ENCODE measurements at regions not wholly inside any gene's neighbourhood (a gene's known extent, or its start where the extent isn't known, plus 50 kb on each side); places are given as distances from the start of the nearest gene placed in this dataset.

- TF ChIP-seq TAF1 (IDR thresholded peaks at IDR 0.05; ENCODE audit: borderline replicate concordance, insufficient read depth, low read length) = no peak
- TF ChIP-seq POLR2AphosphoS5 (IDR thresholded peaks at IDR 0.05; ENCODE audit: low read depth, low read length) = no peak
- TF ChIP-seq REST (IDR thresholded peaks at IDR 0.05; ENCODE audit: insufficient read depth in 1 of 2, low read depth in 2 of 2, low read length in 2 of 2) = no peak
- TF ChIP-seq FOXP2 (optimal IDR thresholded peaks at IDR 0.05; ENCODE audit: borderline replicate concordance, extremely low read depth, extremely low read length, insufficient read depth) = no peak
- no peak for TF ChIP-seq SIN3A (IDR thresholded peaks at IDR 0.05; ENCODE audit: borderline replicate concordance, insufficient read depth, low read length)
These were observed 598.1 kb downstream of the NPHP4 start for GRCh38 chr1:5394111-5394510.

Measured in PFSK-1 (cell line).